ENCODE measurements at regions not wholly inside any gene's neighbourhood (a gene's known extent, or its start where the extent isn't known, plus 50 kb on each side); places are given as distances from the start of the nearest gene placed in this dataset.
"Not testable (repeated sequence)": the region's sequence is repeated elsewhere in the genome, so short reads cannot be mapped to it uniquely, and the experiment has no call there.

DNA sequence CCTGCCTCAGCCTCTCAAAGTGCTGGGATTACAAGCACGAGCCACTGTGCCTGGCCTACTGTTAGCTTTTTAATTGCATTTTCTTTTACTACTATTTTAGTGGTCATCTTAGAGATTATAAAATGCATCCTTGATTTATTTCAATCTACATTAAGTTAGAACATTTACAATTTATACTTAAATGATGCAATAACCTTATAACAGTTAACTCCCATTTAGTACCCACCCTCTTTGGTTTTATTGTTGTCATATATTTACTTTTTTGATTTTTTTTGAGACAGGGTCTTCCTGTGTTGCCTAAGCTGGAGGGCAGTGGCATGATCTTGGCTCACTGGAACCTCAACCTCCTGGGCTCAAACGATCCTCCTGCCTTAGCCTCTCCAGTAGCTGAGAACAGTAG, 77.3 kb downstream of the PPCDC start:
- peaks cover 2% of the 10 kb centered on the region for H3K36me3 Mint-ChIP-seq

DNA sequence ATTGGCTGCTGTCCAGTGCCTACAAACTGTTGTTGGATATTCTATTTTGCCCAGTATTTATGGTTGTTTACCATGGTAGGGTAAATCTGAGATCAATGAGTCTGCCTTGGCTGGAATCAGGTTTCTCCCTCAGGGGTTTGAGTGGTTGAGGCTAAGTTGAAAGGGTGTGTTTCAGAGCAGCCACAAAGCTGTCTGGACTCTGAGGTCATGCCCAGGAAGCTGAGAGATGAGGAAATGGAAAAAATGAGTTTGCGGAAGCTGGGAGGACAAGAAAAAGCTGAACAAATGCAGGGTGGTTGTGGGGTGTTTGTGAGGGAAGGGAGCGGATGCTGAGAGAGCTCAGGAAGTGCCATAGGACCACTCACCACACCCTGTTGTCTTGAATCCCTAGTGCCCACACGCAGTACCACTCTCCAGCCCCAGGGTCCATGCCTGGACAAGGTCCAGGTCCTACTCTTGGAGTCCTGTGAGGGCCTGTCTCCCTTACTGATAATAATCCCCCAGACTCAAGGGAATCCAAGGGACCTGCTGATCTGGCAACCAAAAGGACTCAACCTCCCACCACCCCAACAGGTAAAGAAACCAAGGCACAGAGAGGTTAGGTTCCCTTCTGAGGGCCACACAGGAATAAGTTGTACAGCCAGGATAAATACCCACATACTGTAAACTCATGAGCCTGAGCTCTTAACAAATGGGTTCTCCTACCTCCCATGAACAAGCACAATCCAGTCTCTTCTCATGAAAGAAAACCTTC, 81.6 kb downstream of the PPCDC start:
- DNase-seq (ENCODE audit: low spot score in 2 of 2) (no peak), ATAC-seq (ENCODE audit: low read depth) (peak; percentile 56)
- Mint-ChIP-seq H3K9me3 (no peaks in the 10 kb centered on the region), H3K27me3 (peaks cover 5% of the 10 kb centered on the region), H3K4me1 (peaks cover 27% of the 10 kb centered on the region), H3K4me3 (peak overlapping the region; percentile 31), H3K36me3 (no peaks in the 10 kb centered on the region), H3K27ac (no peak overlapping the region)

More for the DNA sequence above, 77.3 kb downstream of the PPCDC start:
- no peak overlapping the region for H3K4me3 Mint-ChIP-seq
- DNase-seq (ENCODE audit: low spot score in 2 of 2): no peak
- no peak overlapping the region for H3K27ac Mint-ChIP-seq
- peaks cover 18% of the 10 kb centered on the region for H3K4me1 Mint-ChIP-seq
- no peaks in the 10 kb centered on the region for H3K9me3 Mint-ChIP-seq
- H3K27me3 Mint-ChIP-seq: peaks cover 14% of the 10 kb centered on the region
- no peak for ATAC-seq (ENCODE audit: low read depth)

DNA sequence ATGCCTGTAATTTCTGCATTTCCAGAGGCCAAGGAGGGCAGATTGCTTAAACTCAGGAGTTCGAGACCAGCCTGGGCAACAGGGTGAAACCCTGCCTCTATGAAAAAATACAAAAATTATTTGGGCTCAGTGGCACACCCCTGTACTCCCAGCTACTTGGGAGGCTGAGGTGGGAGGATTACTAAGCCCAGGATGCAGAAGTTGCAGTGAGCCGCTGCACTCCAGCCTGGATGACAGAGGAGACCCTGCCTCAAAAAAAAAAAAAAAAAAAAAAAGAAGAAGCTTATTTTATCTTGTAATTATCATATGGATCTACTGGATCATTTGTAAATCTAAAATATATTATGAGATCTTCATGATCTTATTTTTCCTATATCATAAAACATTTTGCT, 84.1 kb downstream of the PPCDC start:
- ATAC-seq (ENCODE audit: low read depth): no peak
- no peak overlapping the region for H3K27ac Mint-ChIP-seq
- no peak overlapping the region for H3K4me3 Mint-ChIP-seq
- peaks cover 39% of the 10 kb centered on the region for H3K4me1 Mint-ChIP-seq
- H3K9me3 Mint-ChIP-seq: no peaks in the 10 kb centered on the region
- H3K36me3 Mint-ChIP-seq: no peaks in the 10 kb centered on the region
- H3K27me3 Mint-ChIP-seq: peaks cover 5% of the 10 kb centered on the region
- DNase-seq (ENCODE audit: low spot score in 2 of 2): no peak

DNA sequence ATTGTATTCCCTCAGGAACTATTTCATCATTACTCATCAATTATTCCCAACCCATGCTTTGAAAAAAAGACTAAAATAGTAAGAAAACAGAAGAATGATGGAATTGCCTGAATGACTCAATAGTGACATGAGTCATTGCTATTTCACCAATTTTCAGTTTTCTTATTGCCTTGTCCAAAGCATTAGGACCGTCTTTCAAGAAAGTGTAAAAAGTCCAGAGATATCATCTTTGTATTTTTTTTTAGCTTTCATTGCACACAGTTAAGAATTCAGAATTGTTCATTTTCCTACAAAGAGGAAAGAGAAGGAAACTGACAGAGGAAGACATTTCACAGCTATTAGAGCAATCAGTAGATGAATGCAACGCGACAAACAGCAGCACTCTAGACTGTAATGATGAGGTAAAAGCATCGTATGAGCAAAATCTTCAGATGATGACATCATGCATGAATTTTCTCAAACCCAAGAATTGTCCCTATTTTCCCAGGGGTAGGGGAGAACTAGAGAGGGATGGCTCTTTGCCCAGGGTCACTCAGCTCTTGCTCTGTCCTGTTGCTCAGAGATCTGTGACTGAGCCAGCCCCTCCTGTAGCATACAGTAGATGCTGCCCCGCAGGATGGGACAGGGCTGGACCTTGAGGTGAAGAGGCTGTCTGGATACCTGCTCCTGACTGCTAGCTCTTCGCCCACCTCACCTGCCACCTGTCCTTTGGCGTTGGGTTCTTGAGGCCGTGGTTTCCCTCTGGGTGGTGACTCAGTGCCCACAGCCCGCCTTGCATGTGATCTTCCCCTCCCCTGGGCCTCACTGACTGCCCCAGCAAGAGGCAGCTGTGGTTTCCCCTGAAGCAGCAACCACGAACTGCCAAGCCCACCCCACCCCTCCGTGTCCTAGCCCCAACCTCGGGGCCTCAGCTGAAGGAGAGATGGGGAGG, 84.8 kb downstream of the PPCDC start:
- ATAC-seq (ENCODE audit: low read depth) (peak; percentile 62), DNase-seq (ENCODE audit: low spot score in 2 of 2) (no peak)
- Mint-ChIP-seq H3K27me3 (peaks cover 4% of the 10 kb centered on the region), H3K9me3 (peaks cover 5% of the 10 kb centered on the region), H3K27ac (no peak overlapping the region), H3K4me3 (no peak overlapping the region), H3K36me3 (no peaks in the 10 kb centered on the region), H3K4me1 (peaks cover 46% of the 10 kb centered on the region)

DNA sequence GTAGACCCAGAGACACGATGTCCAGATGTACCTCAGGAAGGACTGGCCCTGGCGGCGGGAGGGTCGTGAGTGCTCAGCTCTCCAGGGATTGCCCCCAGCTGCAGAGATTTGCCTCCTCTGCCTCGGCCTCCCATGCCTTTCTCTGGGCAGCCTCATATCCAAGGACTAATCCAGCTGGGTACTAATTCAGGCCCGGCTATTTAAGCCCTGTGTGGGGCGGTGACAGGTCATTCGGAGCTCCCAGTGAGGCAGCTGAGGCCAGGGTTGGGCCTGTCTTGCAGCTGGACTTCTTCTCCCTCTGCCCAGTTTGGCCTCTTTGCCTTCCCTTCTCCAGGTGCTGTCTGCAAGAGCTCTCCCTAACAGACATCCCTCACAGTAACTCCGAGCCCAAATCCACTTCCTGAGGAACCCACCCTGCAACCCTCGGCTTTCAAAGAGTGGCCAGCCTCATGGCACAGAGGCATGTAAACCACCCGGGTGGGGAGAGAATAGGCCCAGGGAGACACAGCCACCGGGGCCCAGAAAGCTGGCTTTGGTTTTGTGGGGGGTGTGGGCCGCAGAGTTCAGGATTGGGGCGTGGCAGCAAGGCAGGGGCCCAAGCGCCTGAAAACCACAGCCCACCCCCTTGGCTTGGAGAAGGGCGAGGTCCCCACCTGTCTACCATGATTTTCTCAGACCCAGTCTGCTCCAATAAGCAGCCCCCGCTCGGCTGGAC, 85.8 kb downstream of the PPCDC start:
- Mint-ChIP-seq H3K4me1 (peaks cover 46% of the 10 kb centered on the region), H3K36me3 (peaks cover 1% of the 10 kb centered on the region), H3K27me3 (no peaks in the 10 kb centered on the region), H3K9me3 (peaks cover 5% of the 10 kb centered on the region), H3K27ac (no peak overlapping the region), H3K4me3 (no peak overlapping the region)
- no peak for ATAC-seq (ENCODE audit: low read depth)
- no peak for DNase-seq (ENCODE audit: low spot score in 2 of 2)

DNA sequence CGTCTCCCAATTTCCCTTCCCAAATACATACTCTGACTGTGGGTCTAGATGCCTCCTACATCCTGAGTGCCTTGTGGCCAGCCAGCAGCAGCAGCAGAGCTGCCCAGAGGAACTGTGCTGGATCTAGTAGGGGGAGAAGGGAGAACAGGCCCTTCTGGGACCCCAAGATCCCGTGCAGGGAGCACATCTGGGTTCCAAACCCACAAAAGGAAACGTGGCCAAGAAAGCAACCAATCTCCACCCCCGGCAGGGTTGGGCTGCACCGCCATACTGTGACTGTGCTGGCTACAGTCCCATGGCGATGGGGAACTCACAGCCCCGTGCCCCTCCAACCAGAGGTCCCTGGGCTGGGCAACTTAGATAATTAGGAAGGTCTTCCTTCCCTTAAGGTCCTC, 86.3 kb downstream of the PPCDC start:
- no peak overlapping the region for H3K27ac Mint-ChIP-seq
- peaks cover 5% of the 10 kb centered on the region for H3K9me3 Mint-ChIP-seq
- H3K4me3 Mint-ChIP-seq: no peak overlapping the region
- peaks cover 3% of the 10 kb centered on the region for H3K36me3 Mint-ChIP-seq
- peaks cover 45% of the 10 kb centered on the region for H3K4me1 Mint-ChIP-seq
- DNase-seq (ENCODE audit: low spot score in 2 of 2): no peak
- H3K27me3 Mint-ChIP-seq: no peaks in the 10 kb centered on the region
- no peak for ATAC-seq (ENCODE audit: low read depth)

DNA sequence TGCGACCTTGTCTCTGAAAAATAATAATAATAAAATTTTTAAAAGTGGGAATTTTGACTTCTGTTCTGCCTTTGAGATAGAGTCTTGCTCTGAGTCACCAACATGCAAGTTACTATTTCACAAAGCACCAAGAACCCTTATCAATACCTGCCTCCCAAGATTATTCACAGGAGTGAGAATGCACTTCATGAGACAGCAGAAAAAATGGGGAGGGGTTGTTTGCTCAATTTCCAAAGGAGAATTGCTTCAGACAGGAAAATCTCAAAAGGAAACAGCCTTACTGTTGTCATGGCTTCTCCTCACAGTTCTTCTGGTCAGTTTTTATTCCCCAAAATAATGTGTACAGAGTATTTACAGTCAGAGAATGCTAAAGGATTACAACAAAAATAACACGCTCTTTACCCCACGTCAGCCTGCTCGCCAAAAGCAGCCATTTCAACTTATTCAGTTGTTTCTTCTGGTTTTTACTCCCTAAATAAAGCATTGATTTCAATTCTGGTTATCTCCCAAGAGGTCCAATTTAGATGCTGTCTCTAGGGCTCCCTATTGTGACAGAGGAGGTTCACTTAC, 89.0 kb downstream of the PPCDC start:
- no peak overlapping the region for H3K4me3 Mint-ChIP-seq
- DNase-seq (ENCODE audit: low spot score in 2 of 2) (no peak), ATAC-seq (ENCODE audit: low read depth) (no peak)
- H3K27me3 Mint-ChIP-seq: no peaks in the 10 kb centered on the region
- peaks cover 4% of the 10 kb centered on the region for H3K36me3 Mint-ChIP-seq
- peaks cover 34% of the 10 kb centered on the region for H3K4me1 Mint-ChIP-seq
- peaks cover 7% of the 10 kb centered on the region for H3K9me3 Mint-ChIP-seq
- no peak overlapping the region for H3K27ac Mint-ChIP-seq

DNA sequence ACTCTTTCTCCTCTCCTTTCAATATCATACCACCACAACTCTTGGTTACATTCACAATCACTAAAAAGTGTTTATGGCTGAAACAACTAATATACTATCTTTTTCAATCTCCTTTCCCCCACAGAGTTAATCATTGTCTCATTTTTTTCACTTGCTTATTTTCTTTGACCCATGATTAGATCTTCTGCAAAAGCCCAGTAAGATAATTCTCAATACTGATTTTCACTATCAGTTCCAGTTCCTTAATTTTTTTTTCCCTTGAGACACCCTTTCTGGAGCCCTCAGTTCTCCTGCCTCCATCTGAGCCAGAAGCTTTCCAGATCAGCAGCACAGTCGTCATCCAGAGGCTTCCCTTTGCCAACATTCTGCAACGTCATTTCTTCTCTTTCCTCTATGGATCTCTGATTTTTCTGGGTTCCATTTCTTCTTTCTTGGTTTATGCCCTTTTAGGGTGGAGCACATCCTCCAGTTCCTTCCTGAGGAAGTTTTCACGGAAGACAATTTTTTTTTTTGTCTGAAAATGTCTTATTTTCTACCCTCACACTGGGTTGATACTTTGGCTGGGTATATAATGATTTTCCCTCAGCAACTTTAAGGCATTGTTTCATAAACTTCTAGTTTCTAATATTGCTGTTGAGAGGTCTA, 88.7 kb upstream of the C15orf39 start:
- H3K27ac Mint-ChIP-seq: peak overlapping the region; percentile 4
- ATAC-seq (ENCODE audit: low read depth) (peak; percentile 81), DNase-seq (ENCODE audit: low spot score in 2 of 2) (peak in 1 of 2 donors; percentile 14)
- no peaks in the 10 kb centered on the region for H3K27me3 Mint-ChIP-seq
- H3K9me3 Mint-ChIP-seq: peaks cover 7% of the 10 kb centered on the region
- H3K4me3 Mint-ChIP-seq: peak overlapping the region; percentile 59
- peaks cover 4% of the 10 kb centered on the region for H3K36me3 Mint-ChIP-seq
- H3K4me1 Mint-ChIP-seq: peaks cover 31% of the 10 kb centered on the region

DNA sequence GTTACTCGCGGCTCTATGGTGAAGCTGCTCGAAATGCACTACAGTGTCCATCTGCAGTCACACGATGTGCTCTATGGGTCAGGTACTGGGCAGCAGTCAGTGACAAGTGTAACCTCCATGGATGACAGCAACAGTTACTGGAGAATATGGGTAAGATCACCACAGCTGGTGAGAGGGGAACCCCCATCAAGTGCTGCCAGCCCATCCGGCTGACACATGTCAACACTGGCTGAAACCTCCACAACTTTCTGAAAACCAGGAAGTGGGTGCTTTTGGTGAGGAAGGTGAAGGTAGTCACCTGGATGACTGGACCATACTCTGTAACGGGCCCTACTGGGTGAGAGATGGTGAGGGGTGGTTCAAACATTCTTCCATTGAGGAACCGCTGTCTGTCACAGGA, 87.4 kb upstream of the C15orf39 start:
- no peaks in the 10 kb centered on the region for H3K27me3 Mint-ChIP-seq
- peaks cover 7% of the 10 kb centered on the region for H3K9me3 Mint-ChIP-seq
- peaks cover 4% of the 10 kb centered on the region for H3K36me3 Mint-ChIP-seq
- ATAC-seq (ENCODE audit: low read depth) (no peak), DNase-seq (ENCODE audit: low spot score in 2 of 2) (no peak)
- no peak overlapping the region for H3K4me3 Mint-ChIP-seq
- H3K27ac Mint-ChIP-seq: no peak overlapping the region
- H3K4me1 Mint-ChIP-seq: peaks cover 21% of the 10 kb centered on the region

DNA sequence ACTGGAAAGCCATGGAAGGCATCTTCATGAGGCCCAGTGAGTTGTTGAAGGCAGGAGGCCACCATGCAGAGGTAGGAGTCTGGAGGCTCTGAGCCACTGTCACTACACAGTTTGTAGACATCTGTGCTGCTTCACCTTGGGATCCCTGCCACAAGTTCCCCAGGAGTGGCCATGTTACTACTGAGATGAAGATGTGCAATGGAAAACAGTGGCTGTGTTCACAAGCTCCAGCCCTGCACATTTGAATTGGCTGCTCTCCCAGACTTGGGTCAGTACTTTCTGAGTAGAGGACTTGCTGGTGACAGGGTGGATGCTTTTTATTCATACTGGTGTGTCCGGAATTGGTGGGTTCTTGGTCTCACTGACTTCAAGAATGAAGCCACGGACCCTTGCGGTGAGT, 86.9 kb upstream of the C15orf39 start:
- Mint-ChIP-seq H3K9me3 (peaks cover 7% of the 10 kb centered on the region), H3K36me3 (peaks cover 4% of the 10 kb centered on the region), H3K27me3 (no peaks in the 10 kb centered on the region), H3K4me1 (peaks cover 19% of the 10 kb centered on the region), H3K27ac (no peak overlapping the region), H3K4me3 (no peak overlapping the region)
- ATAC-seq (ENCODE audit: low read depth) (no peak), DNase-seq (ENCODE audit: low spot score in 2 of 2) (no peak)

DNA sequence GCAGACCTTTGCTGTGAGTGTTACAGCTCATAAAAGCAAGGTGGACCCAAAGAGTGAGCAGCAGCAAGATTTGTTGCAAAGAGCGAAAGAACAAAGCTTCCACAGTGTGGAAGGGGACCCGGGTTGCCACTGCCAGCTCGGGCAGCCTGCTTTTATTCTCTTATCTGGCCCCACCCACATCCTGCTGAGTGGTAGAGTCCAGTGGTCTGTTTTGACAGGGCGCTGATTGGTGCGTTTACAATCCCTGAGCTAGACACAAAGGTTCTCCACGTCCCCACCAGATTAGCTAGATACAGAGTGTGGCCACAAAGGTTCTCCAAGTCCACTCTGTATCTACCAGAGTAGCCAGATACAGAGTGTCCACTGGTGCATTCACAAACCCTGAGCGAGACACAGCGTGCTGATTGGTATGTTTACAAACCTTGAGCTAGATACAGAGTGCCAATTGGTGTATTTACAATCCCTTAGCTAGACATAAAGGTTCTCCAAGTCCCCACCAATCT, 86.2 kb upstream of the C15orf39 start:
- H3K9me3 Mint-ChIP-seq; ATAC-seq (ENCODE audit: low read depth); H3K27me3 Mint-ChIP-seq; H3K27ac Mint-ChIP-seq; DNase-seq (ENCODE audit: low spot score in 2 of 2); H3K4me3 Mint-ChIP-seq; H3K36me3 Mint-ChIP-seq: not testable (repeated sequence)
- peaks cover 15% of the 10 kb centered on the region for H3K4me1 Mint-ChIP-seq

DNA sequence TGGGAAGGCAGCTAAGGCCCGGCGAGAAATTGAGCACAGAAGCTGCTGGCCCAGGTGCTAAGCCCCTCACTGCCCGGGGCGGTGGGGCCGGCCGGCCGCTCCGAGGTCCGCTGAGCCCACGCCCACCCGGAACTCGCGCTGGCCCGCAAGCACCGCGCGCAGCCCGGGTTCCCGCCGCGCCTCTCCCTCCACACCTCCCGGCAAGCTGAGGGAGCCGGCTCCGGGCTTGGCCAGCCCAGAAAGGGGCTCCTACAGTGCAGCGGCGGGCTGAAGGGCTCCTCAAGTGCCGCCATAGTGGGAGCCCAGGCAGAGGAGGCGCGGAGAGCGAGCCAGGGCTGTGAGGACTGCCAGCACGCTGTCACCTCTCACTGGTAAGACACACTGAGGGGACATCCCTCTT, 85.5 kb upstream of the C15orf39 start:
- not testable (repeated sequence) for H3K4me3 Mint-ChIP-seq; H3K27ac Mint-ChIP-seq; H3K9me3 Mint-ChIP-seq; ATAC-seq (ENCODE audit: low read depth); DNase-seq (ENCODE audit: low spot score in 2 of 2); H3K36me3 Mint-ChIP-seq; H3K27me3 Mint-ChIP-seq; H3K4me1 Mint-ChIP-seq

DNA sequence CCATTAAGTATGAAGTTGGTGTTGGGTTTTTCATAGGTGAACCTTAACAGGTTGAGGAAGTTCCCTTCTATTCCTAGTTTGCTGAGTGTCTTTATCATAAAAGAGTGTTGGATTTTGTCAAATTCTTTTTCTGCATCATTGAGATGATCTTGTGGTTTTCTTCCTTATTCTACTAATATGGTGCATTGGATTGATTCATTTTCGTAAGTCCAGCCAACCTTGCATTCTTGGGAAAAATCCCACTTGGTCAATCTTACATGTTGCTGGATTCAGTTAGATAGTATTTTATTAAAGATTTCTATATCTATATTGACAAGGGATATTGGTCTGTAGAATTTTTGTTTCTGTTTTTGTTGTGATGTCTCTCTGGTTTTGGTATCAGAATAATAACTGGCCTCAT, 83.7 kb upstream of the C15orf39 start:
- Mint-ChIP-seq H3K4me1 (peaks cover 2% of the 10 kb centered on the region), H3K4me3 (no peak overlapping the region), H3K27me3 (no peaks in the 10 kb centered on the region), H3K9me3 (peaks cover 5% of the 10 kb centered on the region), H3K27ac (no peak overlapping the region), H3K36me3 (peaks cover 6% of the 10 kb centered on the region)
- DNase-seq (ENCODE audit: low spot score in 2 of 2) (no peak), ATAC-seq (ENCODE audit: low read depth) (no peak)

All from memory B cell (primary cell).